HG03139 (cell line): ENCODE measurements at regions not wholly inside any gene's neighbourhood (a gene's known extent, or its start where the extent isn't known, plus 50 kb on each side); places are given as distances from the start of the nearest gene placed in this dataset.

ENCODE experiments used
- ATAC-seq: cut with Tn5 transposase; IDR thresholded peaks from one replicate; pipeline ENCODE4 v1.9.1; 2021; ENCODE audit not compliant: unreplicated experiment

DNA sequence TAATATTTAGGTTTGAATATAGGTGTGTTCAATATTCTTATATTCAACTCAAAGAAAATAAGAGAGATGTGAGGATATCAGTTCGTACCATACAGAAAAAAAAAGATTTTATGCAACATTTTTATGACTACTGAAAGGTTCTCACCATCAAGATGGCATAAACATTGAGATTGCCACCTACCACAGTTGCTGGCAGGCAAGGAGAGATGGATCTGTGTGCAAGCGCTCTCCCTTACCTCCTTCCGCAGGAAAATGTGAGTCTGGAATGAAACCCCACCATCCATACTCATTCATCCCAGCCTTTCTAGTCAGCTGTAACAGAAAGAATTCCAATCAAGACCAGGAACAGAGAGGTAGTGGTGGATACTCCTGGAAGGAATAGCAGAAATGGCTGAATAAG lies 376.9 kb downstream of the PPP3CA start:
- ATAC-seq, result no peak

- ATAC-seq, result no peak
Measured at GRCh38 chr4:100969925-100970324, 377.4 kb downstream of the PPP3CA start.

- ATAC-seq, result no peak
Measured at GRCh38 chr4:100968046-100968445, 379.3 kb downstream of the PPP3CA start.

DNA sequence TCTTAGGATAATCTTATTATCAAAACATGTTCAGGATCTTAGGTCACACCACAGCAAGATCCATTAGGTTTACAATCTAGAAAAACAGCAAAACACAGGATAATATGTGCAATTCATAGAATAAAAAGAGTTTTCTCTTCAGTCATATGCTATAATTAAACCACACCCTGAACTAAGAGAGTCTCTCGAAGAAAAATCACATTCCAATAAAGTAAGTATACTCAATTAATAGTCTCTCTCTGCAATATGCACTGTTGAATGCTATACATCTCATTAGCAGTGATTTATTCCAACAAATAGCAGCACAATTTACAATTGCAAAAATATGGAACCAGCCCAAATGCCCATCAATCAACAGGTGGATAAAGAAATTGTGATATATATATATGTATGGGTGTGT lies 383.7 kb downstream of the PPP3CA start:
- no peak for ATAC-seq

DNA sequence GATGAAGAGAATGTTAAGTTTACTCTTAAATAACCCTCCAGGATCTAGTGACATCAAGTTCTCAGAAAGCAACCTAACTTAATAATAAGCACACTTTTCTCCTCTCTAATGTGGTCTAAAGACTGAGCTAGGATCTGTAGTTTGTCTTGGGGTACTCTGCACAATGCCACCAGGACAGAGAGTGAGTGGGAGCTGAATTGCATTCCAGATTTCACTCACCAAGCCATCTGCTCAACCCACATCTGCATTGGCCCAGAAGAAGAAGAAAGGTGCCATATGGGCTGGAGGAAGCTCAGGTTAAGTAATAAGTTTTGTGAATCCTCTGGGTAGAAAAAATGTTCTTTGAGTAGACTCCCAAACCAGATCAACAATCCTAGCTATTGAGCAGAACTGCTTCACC lies 384.6 kb downstream of the PPP3CA start:
- ATAC-seq, result no peak

GRCh38 chr4:100960232-100960631 lies 387.1 kb downstream of the PPP3CA start:
- no peak for ATAC-seq

- ATAC-seq, result no peak
Measured at GRCh38 chr4:100954046-100954445, 393.3 kb downstream of the PPP3CA start.

DNA sequence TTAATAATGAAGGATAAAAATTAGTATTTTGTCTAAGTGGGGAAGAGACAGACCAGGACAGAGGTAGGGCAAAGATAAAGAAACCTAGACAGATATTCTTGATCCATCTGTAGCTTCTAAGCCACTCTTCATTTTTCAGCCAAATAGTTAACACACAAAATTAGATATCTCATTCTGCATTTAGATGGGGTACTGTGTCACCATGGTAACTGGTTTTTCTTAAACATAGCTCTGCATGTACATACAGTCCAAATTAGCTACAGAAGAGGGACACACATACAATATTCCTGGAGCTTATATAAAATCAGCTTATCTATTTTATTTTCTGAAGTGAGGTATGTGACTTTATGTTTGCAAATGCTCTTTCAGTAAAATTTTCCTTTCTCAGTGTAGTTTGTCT lies 393.7 kb downstream of the PPP3CA start:
- no peak for ATAC-seq

DNA sequence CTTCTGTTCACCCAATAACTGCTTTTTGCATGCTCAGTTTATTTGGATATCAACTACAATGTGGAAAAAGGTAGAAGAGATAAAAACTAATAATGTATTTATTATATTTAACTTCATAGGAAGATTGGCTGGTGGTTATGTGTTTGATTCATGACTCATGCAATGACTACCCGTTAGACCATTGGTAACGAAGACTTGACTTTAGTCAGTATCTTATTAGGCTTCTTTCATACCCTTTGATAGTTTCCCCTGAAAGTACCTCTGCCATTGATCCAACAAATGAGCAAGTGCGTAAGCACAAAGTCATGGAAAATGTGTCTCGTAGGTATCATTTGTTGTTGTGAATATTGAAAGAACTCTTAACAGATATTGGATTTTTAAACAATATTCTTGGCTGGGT lies 394.7 kb downstream of the PPP3CA start:
- no peak for ATAC-seq

- ATAC-seq, result no peak
Measured at GRCh38 chr4:100949350-100949935, 397.9 kb downstream of the PPP3CA start.

- no peak for ATAC-seq
Measured at GRCh38 chr4:100948911-100949310, 398.4 kb downstream of the PPP3CA start.

GRCh38 chr4:100945789-100946188 lies 401.5 kb downstream of the PPP3CA start:
- ATAC-seq, result no peak

GRCh38 chr4:100938698-100939097 lies 408.6 kb downstream of the PPP3CA start:
- ATAC-seq, result no peak

DNA sequence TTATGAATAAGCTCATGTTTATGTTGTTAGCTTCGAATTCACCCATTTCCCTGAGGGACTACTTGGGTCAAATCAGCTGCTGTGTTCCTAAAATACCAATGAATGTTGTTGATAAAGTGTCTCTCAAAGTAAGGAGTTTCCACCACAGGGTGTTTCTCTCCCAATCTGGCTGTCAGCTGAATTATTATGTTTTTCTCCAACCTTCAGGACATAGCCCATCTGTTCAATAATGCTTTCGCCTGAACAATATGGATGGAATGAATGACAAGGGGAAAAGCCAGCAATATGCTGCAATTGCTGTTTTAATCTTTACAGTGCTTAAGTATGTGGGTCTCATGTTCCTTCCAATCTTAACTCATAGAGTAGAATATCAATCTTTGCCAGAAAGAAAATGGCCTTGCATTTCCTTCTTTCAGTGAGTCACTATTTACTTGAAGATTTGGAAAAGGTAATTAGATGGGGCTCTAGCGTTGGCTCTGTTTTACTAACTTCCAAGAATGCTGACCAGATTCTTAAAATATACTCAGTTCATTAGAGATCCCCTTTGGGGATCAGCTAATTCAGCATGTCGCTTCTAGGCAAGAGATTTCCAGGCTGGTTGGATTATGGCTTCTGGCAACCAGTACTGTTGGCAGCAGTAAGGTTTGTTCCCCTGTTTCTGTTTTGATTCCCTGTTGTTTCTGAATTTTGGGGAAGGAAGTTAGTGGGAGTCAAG lies 410.5 kb downstream of the PPP3CA start:
- no peak for ATAC-seq

DNA sequence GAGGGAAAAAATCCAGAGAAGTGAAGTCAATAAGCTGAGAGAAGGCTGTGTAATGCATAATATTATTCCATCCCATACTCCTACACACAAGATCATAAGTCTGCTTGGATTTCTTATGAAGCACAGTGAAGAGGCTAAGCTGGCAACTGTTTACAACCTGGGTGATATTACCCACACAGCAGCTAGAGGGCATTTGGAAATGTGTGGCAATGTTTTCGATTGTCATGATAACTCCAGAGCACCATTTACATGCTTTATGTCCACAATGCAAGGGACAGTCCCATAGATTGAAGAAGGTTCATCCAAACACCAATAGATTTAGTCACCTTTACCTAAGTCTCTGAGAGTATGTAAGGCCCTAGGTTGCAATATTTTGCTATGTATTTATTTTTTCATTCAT lies 412.2 kb downstream of the PPP3CA start:
- ATAC-seq, result no peak

GRCh38 chr4:100933628-100934027 lies 413.7 kb downstream of the PPP3CA start:
- no peak for ATAC-seq

DNA sequence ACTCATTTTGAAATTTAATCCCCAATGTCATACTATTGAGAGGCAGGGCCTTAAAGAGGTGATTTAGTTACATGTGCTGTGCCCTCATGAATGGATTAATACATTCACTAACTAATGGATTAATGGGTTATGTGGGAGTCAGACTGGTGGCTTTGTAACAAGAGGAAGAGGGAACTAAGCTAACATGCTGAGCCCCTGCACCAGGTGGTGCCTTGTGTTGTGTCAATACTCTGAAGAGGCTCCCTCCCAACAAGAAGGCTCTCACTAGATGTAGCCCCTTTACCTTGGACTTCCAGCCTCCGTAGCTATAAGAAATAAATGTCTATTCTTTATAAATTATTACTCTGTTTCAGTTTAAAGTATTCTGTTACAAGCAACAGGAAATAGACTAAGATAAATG lies 411.9 kb upstream of the EMCN start:
- no peak for ATAC-seq

DNA sequence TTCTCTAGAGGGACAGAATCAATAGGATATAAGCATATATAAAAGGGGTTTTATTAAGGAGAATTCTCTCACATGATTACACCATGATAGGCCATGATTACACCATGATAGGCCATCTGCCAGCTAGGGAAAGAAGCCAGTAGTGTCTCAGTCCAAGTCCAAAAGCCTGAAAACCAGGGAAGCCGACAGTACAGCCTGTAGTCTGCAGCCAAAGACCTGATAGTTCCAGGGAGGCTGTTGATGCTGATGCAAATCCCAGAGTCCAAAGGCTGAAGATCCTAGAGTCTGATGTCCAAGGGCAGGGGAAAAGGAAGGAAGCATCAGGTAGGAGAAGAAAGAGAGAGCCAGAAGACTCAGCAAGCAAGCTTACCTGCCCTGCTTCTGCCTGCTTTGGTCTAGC lies 411.3 kb upstream of the EMCN start:
- ATAC-seq, result no peak

GRCh38 chr4:100926039-100926717 lies 408.4 kb upstream of the EMCN start:
- no peak for ATAC-seq

- ATAC-seq, result no peak
Measured at GRCh38 chr4:100913685-100914084, 395.9 kb upstream of the EMCN start.

- no peak for ATAC-seq
Measured at GRCh38 chr4:100908540-100908939, 390.7 kb upstream of the EMCN start.
